ENCODE measurements at regions not wholly inside any gene's neighbourhood (a gene's known extent, or its start where the extent isn't known, plus 50 kb on each side); places are given as distances from the start of the nearest gene placed in this dataset.

DNA sequence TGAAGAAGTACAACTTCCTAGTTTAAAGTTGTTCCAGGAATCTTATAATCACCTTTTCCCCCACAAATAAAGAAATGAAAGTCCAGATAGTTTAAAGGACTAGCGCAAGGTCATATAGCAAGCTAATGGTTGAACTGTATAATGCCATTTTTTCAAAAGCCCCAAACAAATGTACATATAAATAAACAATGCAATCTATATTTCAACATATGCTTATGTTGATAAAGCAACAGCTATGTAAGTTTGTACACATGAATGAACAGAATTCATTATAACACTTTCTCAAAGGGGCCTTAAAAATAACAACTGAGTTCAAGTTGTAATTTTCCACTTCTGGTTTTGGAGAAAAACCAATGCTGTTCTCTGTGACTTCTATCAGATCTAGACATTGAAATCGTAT lies 1628.6 kb downstream of the CDH8 start:
- TF ChIP-seq, protein P1, sequence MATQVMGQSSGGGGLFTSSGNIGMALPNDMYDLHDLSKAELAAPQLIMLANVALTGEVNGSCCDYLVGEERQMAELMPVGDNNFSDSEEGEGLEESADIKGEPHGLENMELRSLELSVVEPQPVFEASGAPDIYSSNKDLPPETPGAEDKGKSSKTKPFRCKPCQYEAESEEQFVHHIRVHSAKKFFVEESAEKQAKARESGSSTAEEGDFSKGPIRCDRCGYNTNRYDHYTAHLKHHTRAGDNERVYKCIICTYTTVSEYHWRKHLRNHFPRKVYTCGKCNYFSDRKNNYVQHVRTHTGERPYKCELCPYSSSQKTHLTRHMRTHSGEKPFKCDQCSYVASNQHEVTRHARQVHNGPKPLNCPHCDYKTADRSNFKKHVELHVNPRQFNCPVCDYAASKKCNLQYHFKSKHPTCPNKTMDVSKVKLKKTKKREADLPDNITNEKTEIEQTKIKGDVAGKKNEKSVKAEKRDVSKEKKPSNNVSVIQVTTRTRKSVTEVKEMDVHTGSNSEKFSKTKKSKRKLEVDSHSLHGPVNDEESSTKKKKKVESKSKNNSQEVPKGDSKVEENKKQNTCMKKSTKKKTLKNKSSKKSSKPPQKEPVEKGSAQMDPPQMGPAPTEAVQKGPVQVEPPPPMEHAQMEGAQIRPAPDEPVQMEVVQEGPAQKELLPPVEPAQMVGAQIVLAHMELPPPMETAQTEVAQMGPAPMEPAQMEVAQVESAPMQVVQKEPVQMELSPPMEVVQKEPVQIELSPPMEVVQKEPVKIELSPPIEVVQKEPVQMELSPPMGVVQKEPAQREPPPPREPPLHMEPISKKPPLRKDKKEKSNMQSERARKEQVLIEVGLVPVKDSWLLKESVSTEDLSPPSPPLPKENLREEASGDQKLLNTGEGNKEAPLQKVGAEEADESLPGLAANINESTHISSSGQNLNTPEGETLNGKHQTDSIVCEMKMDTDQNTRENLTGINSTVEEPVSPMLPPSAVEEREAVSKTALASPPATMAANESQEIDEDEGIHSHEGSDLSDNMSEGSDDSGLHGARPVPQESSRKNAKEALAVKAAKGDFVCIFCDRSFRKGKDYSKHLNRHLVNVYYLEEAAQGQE (IDR thresholded peaks at IDR 0.05; ENCODE audit: insufficient read depth in 1 of 2, low read depth in 2 of 2, low read length in 2 of 2): no peak
- TF ChIP-seq FOXP2 (optimal IDR thresholded peaks at IDR 0.05; ENCODE audit: borderline replicate concordance, extremely low read depth, extremely low read length, insufficient read depth) (no peak), TAF1 (IDR thresholded peaks at IDR 0.05; ENCODE audit: borderline replicate concordance, insufficient read depth, low read length) (no peak), POLR2AphosphoS5 (IDR thresholded peaks at IDR 0.05; ENCODE audit: low read depth, low read length) (no peak), SIN3A (IDR thresholded peaks at IDR 0.05; ENCODE audit: borderline replicate concordance, insufficient read depth, low read length) (no peak)

GRCh38 chr16:60407034-60407433 lies 1629.2 kb downstream of the CDH8 start:
- no peak for TF ChIP-seq TAF1 (IDR thresholded peaks at IDR 0.05; ENCODE audit: borderline replicate concordance, insufficient read depth, low read length)
- TF ChIP-seq FOXP2 (optimal IDR thresholded peaks at IDR 0.05; ENCODE audit: borderline replicate concordance, extremely low read depth, extremely low read length, insufficient read depth): no peak
- TF ChIP-seq, protein P1 (IDR thresholded peaks at IDR 0.05; ENCODE audit: insufficient read depth in 1 of 2, low read depth in 2 of 2, low read length in 2 of 2): no peak
- no peak for TF ChIP-seq SIN3A (IDR thresholded peaks at IDR 0.05; ENCODE audit: borderline replicate concordance, insufficient read depth, low read length)
- no peak for TF ChIP-seq POLR2AphosphoS5 (IDR thresholded peaks at IDR 0.05; ENCODE audit: low read depth, low read length)

GRCh38 chr16:60405286-60405685 lies 1631.0 kb downstream of the CDH8 start:
- no peak for TF ChIP-seq POLR2AphosphoS5 (IDR thresholded peaks at IDR 0.05; ENCODE audit: low read depth, low read length)
- TF ChIP-seq SIN3A (IDR thresholded peaks at IDR 0.05; ENCODE audit: borderline replicate concordance, insufficient read depth, low read length): no peak
- TF ChIP-seq, protein P1 (IDR thresholded peaks at IDR 0.05; ENCODE audit: insufficient read depth in 1 of 2, low read depth in 2 of 2, low read length in 2 of 2): no peak
- TF ChIP-seq TAF1 (IDR thresholded peaks at IDR 0.05; ENCODE audit: borderline replicate concordance, insufficient read depth, low read length): no peak
- no peak for TF ChIP-seq FOXP2 (optimal IDR thresholded peaks at IDR 0.05; ENCODE audit: borderline replicate concordance, extremely low read depth, extremely low read length, insufficient read depth)

DNA sequence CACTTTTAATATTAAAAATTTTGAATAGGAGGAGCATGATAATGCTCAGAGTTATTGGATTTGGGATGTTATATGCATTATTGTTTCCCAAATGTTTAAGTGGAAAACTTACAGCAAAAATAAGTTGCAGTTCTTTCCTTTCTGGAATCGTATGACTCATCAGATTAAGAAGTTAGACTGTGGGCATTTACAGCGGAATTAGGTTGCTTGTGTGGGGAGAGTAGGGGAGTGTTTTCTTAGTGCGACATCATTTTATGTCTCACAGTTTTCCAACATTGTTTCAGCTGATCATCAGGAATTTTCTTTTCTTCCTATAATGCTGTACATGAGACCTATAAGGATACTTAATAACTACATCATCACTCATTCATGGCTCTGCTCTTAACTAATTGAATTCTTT lies 1631.8 kb downstream of the CDH8 start:
- TF ChIP-seq SIN3A (IDR thresholded peaks at IDR 0.05; ENCODE audit: borderline replicate concordance, insufficient read depth, low read length) (no peak), POLR2AphosphoS5 (IDR thresholded peaks at IDR 0.05; ENCODE audit: low read depth, low read length) (no peak), FOXP2 (optimal IDR thresholded peaks at IDR 0.05; ENCODE audit: borderline replicate concordance, extremely low read depth, extremely low read length, insufficient read depth) (no peak), TAF1 (IDR thresholded peaks at IDR 0.05; ENCODE audit: borderline replicate concordance, insufficient read depth, low read length) (no peak)
- TF ChIP-seq, protein P1 (IDR thresholded peaks at IDR 0.05; ENCODE audit: insufficient read depth in 1 of 2, low read depth in 2 of 2, low read length in 2 of 2): no peak

DNA sequence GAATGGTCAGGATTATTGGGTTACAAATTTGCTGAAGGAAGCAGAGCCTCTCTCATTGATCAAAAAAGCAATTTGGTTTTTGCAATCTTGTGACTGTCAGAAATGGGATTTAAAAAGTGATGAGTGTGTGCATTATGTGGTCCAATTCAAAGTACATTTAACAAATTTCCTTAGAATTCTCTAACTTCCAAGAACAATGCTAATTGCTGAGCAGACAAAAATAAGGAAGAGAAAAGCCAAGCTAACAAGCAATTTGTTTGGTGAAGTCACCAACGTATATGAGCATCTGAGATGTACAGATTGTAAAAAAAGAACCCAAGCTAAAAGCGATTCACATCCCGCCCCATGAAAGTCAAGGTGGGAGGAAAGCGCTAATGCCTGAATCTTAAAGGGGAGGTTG lies 1643.9 kb downstream of the CDH8 start:
- TF ChIP-seq, protein P1 (IDR thresholded peaks at IDR 0.05; ENCODE audit: insufficient read depth in 1 of 2, low read depth in 2 of 2, low read length in 2 of 2): no peak
- TF ChIP-seq POLR2AphosphoS5 (IDR thresholded peaks at IDR 0.05; ENCODE audit: low read depth, low read length) (no peak), TAF1 (IDR thresholded peaks at IDR 0.05; ENCODE audit: borderline replicate concordance, insufficient read depth, low read length) (no peak), SIN3A (IDR thresholded peaks at IDR 0.05; ENCODE audit: borderline replicate concordance, insufficient read depth, low read length) (no peak), FOXP2 (optimal IDR thresholded peaks at IDR 0.05; ENCODE audit: borderline replicate concordance, extremely low read depth, extremely low read length, insufficient read depth) (no peak)

Data from PFSK-1 (cell line).